RCC 7860 (cell line): ENCODE measurements at regions not wholly inside any gene's neighbourhood (a gene's known extent, or its start where the extent isn't known, plus 50 kb on each side); places are given as distances from the start of the nearest gene placed in this dataset.

Experiments used
- DNase-seq: peaks from one replicate; pipeline ENCODE4 v3.0.0-alpha.2; 2015; ENCODE audit warnings: low spot score
- FAIRE-seq: peaks from 2 replicates; lab custom pipeline; 2012; peaks lifted over from hg19 to GRCh38; lab: Jason Lieb, UNC

DNA sequence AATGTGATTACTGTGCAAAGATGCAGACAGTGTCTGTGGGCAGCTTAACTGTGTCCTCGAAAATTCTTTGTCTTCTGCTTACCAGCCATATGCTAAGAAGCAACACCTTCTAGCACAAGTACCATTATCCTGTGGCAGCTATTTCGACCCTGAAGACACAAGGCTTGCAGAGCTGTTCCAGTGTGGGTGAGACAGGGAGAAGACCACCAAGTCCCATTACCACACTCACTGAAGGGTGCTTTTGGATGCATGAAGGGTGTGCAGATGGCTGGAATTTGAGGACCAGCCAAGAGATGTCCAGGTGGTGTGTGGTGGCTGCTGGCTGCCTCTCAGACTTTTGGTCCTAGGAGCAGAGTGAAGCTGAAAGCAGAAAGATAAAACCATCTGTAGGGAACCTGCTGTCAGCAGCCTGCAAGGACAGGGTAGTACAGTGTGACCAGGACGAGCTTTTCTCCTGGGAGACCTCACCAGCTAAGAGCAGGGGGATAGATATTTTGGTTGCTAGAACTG, 161.8 kb downstream of the ICE1 start:
- DNase-seq (no peak), FAIRE-seq (no peak)

DNA sequence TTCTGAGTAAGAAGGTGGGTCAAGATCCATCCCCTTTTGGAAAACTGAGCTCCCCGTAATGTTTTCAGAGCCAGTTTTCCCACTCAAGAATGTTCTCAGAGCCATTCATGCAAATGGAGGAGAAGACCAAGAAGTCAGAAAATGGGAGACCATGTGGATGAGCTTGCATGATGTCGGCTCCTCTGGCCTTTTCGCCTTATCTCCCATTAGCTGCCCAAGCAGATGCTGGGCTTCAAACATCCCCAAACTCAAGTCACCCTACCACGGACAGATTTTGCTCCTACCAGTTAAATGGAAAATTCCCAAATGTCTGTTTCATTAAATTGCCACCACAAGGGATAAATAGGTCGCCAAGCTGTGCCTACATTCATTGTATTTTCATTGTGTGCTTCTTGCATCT, 161.4 kb downstream of the ICE1 start:
- FAIRE-seq = no peak
- no peak for DNase-seq

DNA sequence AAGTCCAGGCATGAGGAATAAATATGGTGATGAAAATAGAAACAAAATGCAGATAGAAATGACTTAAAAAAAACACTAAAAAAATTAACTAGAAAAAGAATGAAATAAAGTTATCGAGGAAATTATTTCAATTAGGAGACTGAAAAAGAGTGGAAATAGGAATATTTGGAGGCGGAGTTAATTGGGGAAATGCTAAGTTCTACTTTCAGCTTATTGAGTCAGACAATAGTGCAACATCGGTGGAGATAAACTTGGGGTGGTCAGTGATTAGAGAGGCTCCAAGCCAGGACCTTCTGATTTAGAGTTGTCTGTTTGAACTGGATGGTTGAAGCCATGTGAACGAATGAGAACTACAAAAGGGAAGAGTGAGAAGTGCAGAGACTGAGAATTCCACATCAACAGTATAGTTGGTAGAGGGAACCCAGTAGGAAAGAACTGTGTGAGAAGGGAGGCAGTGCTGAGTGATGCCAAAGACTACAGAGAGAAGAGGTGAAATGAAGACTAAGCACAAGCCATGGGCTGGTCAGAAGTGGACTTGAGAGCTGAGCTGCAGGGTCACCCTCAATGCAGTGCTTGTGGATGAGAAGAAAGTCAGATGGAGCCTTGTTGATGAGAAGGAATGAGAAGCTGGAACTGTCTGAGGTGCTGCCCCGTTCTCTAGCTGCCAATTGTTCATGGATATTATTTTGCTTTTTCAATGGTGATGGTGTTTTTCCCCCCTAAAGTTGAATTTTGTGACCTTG, 160.7 kb downstream of the ICE1 start:
- FAIRE-seq (no peak), DNase-seq (no peak)

DNA sequence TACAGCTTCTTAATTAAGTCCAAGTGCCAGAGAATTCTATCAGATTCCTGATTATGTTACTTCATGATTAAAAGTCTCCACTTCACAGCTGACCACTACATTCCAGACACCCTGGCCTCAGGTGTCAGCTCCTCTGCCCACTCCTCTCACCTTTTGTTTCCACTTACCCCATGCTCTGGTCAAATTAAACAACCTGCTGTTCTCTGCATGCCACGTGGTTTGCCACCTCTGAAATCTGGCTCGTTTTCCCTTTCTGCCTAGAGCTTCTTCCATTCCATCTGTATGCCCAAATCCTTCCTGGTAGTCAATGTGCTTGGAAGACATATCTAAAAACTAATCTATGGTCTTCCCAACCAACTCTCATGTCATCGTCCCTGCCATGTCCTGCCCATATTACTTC, 158.6 kb downstream of the ICE1 start:
- DNase-seq = no peak
- no peak for FAIRE-seq

DNA sequence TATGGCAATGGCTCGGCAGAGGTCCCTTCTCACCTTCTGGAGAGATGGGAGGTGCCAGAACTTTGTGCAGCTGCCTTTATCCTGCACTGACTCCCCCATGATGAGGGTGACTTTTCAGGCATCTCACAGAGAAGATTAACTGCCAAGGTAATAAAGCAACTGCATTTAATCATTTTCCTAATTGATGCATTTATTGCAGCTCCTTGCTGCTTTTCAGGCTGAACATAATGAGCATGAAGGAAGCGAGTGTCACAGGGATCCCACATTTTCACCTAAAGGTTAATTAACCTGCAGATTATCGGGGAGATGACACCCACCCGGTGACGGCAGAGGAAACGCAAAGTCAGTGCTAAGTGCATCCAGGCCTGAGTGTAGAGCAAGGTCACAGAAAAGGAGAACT, 154.3 kb downstream of the ICE1 start:
- DNase-seq (no peak), FAIRE-seq (no peak)

DNA sequence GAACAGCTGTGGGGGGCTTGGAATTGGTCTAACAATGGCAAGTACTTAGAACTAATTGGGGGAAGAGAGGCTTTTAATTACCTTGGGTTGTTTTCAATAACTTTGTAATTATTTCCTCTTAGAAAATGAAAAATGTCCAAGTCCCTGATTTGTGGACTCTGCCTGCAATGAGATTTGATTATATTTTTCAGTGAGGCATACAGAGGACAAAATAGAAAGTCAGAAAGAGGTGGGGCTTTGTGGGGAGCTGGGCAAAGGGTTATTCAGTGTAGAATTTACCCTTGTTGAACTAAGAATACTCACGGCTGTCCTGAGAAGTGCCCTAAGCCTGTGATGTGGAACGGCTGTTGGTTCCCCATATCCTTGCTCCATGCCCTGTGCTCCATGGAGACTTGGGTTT, 153.0 kb downstream of the ICE1 start:
- FAIRE-seq (no peak), DNase-seq (no peak)

DNA sequence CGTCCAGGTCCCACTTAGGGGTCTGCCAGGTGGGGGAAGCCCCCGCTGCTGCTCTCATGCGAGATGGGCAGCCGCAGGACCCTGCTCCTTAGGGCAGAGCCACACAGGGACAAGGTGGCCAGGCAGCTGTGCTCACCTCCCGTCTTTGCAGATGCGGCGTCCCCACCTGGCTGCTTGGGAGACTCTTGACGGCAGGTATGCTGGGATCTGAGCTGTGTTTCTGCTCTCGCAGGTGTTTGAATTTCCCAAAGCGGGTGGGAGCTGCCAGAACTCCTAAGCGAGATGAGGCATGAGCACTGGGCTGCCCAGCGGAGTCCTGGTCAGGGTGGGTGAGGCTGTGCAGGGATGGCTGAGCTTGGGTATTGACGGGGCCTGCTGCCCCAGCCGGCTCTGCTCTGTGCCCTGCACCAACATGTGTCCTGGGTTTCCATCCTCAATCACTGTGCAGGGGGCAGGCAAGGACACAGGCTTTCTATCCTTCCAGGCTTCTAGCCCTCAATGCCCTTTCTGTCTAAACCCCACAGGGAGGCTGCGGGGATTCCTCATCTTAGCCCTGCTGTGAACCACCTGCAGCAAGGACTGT, 151.4 kb downstream of the ICE1 start:
- DNase-seq (no peak), FAIRE-seq (no peak)

DNA sequence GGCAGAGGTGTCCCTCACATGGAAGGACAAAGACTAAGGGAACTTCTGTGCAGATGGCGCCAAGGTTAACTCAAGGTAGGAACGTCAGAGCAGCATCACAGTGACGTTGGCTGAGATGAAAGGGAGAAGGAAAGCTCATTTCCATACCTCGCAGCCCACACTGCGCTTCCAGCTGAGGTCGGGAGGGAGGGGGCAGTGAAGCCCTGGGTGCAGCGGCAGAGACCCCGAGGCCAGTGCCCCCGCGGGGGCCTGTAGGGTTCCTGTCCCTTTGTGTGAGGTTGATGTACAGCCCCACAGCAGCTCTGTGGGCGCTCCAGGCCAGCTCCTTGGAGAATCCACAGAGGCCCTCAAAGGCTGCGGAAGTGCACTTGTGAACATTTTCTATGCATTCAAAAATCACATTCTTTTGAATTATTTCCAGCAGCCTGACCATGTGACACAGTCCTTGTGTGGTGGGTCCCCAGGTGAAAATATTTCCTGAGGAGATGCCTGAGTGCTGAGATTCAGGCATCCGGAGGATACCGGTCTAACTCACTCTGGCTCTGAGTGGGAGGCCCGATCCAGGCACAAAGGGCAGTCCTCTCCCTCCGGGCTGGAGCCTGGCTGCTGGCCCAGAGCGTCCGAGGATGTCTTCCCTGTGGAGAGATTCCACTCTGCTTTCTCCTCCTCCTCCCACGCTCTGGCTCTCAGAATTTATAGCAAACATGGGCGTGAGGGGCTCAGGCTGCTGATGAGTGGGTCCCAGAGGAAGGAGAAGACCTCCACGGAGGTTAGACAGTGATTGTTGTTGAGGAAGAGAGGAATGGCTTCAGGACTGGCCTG, 150.7 kb downstream of the ICE1 start:
- FAIRE-seq = no peak
- no peak for DNase-seq

DNA sequence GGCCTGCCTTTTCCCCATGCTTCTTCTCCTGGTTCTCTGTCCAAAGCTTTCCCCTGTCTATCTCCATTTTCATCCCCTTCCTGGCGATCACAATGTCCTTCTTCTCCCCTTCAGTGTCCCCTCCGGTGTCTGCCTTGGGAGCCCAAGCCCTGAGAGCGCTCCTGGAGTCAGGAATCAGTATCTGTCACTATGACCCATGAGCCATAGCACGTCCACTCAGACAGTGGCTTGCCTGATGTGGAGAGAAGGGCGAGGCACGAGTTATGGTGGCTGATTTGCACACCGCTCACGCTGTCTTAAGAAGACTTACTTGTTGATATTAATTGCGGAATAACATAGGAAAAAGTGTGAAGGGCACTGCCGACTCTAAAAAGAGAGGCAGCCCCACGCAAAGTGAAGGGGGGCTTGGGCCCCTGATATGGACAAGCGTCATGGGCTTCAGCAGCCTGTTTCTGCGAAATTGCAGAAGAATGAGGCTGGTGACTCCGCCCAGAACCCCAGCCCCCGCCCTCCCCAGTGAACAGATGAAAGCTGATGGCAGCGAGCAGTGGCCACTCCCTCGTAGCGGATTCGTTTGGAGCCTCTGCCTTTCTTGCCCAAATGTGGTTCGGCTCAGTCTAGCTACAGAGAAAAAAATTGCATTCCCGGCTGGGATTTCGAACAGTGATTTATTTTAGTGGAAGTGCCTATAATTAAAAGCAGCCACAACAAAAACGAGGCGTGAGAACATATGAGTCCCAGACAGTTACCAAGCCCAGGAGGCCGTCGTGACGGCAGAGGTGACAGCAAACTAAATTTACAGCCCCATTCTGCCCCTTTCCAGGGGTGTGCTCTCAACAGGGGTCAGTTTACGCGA, 149.8 kb downstream of the ICE1 start:
- no peak for FAIRE-seq
- DNase-seq = no peak

DNA sequence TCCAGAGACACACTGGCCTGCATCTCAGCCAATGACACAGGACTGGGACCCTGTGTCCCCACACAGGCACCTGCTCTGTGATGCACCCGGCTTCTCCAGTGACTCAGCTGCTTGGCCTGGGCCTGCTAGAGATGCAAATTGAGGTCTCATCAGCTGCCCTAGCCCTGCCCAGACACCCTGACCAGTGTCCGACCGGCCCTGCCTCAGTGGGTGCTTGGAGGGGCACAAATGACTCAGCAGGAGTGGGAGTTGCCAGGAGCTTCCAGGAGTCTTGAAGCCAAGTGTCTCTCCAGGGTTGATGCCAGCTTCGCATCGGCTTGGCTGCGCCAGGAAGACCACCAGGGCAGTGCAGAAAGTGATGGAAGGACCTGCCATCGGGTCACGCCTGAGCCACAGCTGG, 148.2 kb downstream of the ICE1 start:
- FAIRE-seq (no peak), DNase-seq (no peak)

DNA sequence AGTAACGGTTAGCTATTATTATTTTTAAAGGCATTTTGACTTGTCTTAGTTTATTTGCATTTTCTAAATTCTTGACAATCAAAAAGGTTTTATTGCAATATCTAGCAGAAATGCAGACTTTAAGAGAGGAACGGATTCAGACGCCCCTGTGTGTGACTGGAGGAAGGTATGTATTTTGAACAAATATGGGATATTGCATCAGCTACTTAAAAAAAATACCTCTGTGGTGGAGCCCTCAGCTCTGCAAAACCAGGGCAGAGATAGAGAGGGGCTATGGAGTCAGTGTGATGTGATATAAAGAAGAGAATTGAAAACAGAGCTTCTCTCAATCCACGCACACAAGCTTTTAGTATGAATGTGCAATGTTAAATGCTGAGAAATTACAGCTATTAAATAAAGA, 142.4 kb downstream of the ICE1 start:
- DNase-seq = no peak
- no peak for FAIRE-seq

DNA sequence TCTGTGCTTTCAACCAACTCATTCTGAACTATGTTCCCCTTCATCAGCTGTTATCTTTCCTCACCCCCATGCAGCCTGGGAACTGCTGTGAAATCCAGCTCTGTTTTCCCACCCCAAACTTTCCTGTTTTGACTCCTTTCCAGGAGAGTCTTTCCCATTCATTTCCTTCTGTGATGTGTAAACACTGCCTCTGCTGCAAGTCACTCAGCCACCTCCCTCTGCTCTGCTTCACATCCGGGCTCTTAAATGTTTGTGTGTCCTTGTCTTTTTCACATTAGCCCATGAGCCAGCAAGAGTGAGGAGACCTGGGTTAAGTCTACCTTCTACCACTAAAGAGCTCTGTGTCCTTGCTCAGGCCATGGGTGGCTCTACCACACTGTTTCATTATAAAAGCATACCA, 137.5 kb downstream of the ICE1 start:
- no peak for FAIRE-seq
- DNase-seq = no peak

DNA sequence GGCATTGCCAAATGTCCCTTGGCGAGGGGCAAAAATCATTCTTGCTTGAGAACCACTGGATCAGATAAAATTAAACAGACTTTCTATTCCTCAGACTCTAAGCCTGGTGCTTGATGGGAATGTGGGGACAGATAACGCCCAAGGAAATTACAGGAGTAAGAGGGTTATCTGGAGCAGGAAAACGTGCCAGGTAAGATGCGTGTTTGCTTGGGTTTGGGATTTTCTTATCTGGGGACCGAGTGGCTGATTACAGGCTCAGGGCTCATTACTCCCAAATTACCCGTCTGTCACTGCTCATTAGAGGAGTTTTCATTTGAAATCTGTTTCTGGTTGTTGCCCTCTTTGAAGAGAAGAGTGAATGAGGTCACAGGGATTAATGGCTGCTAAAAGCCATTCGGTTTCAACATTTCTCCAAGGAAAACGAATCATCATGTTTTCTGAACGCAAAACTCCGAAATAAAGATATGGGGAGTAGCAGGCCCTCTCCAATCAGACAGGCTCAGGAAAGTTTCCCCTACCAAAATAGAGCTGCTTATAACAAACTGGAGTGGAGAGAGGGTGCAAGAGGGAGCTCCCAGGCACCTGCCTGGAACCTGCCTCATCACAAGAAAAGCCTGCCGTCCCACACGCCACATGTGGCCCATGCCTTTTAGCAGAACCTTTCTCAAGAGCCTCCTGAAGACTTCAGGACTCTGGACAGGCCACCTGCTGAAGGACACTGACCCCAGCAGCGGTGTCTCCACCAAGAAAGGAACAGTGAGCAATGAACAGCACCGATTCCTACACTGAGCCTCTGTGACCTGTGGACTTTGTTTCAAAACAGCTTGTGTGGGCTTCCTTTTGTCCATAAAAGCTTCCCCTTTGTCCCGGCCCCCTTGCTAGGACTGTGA, 136.4 kb downstream of the ICE1 start:
- DNase-seq (no peak), FAIRE-seq (no peak)

DNA sequence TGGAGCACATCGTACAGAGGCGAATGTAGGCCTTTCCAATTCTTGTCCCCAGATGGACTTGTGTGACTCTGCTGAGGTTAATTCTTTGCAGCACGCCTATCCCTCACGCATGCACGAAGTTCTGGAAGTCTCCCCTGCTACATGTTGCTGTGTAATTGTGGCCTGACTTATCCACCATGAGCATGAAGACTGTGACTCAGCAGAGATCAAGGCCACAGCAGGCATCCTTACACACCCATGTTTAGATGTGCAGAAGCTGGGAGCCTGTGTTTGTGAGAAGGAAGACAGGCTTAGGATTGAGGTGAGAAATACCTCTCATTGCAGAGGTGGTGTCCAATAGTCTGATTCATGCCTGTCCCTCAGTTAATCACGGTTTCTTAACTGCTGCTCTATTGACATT, 135.6 kb downstream of the ICE1 start:
- DNase-seq = no peak
- no peak for FAIRE-seq

DNA sequence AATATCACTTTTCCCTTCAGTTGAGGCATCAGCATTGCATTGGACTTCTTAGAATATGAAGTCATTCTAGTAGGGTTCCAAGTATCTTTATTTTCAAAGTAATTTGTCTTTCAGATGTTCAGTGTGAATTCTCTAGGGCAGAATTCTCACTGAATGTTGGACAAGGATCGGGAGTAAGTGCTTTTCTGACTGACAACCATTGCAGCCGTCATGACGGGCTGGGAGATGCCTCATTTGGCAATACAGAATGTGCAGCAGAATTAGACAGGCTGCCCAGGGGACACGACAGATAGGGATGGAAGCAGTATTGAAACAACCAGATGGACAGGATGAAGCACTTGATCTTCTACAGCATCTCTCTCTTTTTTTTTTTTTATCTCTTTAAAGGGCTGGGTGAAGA, 129.0 kb downstream of the ICE1 start:
- no peak for DNase-seq
- no peak for FAIRE-seq

DNA sequence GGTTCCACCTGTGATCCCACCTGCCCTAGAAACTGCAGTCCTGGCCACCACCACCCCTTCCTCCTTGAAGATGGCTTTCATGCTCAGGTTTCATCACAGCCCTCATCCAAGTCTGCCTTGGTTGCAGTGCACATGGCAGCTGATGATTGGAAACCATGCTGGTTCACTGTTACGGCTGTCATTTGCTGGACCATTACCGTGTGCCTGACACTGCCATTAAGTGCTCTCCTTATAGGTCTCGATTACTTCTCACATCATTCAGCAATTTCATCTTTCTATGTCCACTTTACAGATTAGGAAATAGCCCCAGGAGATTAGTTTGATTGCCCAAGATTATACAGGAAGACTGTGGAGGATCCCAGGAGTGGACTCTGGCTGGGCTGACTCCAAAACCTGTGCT, 123.9 kb downstream of the ICE1 start:
- DNase-seq (no peak), FAIRE-seq (no peak)

DNA sequence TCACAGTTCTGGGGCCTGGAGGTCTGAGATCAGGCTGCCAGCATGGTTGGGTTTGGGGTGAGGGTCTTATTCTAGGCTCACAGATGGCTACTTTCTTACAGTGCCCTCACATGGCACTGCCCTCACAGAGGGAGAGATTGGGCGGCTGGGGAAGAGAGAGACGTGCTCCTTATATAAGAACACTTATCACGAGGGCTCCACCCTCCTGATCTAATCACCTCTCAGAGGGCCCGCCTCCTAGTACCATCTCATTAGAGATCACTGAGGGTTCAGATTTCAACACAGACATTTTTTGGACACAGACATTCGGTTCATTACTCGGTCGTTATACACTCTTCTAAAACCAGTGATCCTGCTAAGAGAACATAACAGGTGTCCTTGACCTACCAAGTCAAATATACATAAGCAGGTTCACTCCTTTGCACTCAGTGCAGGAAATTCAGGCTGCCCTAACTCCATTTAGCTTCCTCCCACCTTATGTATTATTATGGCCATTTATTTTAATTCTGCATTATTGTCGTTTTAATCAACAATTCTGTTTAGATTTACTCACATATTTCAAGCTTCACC, 121.7 kb downstream of the ICE1 start:
- no peak for DNase-seq
- no peak for FAIRE-seq

DNA sequence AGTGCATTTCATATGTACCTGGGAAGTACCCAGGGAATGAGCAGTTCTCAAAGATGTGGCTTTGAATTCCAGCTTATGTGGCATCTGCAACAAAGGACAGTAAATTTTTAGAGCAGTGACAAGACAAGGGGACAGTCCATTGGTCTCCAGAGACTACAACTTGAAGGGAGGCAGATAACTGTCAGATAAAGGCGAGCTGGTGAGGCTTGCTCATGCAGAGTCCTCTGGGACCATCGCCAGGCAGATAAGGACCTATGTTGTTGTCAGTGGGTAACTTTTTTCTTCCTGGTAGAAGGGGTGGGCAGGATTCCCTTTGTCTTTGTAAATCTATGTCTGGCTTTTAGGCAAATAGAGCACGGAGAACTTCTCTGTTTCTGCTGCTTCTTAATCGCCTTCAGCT, 120.2 kb downstream of the ICE1 start:
- FAIRE-seq = no peak
- DNase-seq = no peak

DNA sequence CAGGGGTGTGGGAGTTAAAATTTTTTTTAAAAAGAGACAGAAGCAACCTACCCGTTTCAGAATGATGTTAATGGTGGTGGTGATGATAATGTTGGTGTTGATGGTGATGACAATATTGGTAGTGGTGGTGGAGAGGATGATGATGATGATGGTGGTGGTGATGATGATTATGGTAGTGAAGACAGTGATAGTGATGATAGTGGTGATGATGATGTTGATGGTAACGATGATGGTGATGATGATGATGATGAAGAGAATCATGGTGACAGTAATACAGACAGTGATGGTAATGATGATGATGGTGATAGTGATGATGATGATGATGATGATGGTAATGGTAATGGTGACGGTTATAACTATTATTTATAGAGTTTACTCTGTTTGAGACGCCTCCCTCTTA, 117.6 kb downstream of the ICE1 start:
- no peak for FAIRE-seq
- no peak for DNase-seq
